CD4-positive, alpha-beta T cell treated with Interleukin-4 for 1 hour (primary cell): ENCODE measurements at regions not wholly inside any gene's neighbourhood (a gene's known extent, or its start where the extent isn't known, plus 50 kb on each side); places are given as distances from the start of the nearest gene placed in this dataset.
"Not testable (repeated sequence)": the region's sequence is repeated elsewhere in the genome, so short reads cannot be mapped to it uniquely, and the experiment has no call there.

ENCODE experiments used
- DNase-seq, 2 donors: peaks; one replicate each; pipeline ENCODE4 v3.0.0-alpha.2; 2020 to 2022

GRCh38 chrX:52261125-52261462, 76.4 kb downstream of the MAGED4 start:
- DNase-seq, result no peak

GRCh38 chrX:52261463-52262194, 76.9 kb downstream of the MAGED4 start:
- DNase-seq, result peak; percentile 89 to 94

DNA sequence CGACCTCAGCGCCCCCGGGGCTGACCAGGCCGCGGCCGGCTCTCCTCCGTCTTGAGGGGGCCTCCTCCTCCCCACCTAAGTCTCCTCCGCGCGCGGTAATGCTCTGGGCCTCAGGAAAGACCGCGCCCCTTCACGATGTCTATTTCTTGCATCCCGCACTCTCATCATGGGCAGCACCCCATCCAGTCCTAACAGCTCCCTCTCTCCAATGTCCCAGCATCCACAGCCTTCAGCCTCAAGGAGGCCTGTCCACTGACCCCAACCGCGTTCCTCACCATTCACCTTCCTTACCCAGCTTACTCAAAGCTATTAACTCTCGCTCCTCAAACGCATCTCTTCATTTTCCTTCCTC, 77.5 kb downstream of the MAGED4 start:
- no peak for DNase-seq

DNA sequence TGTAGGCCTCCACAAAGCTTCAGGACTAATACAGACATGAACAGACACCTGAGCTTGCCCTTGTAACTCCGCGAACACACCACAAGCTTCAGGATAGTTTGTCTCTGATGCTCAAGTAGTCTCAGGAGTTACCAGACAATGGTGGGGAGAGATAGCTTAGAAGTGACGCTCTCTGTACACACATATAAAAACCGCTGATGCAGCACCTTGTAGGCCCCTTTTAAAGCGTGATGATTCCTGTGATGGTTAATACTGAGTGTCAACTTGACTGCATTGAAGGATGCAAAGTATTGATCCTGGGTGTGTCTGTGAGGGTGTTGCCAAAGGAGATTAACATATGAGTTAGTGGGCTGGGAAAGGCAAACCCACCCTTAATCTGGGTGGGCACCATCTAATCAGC, 78.7 kb downstream of the MAGED4 start:
- no peak for DNase-seq

DNA sequence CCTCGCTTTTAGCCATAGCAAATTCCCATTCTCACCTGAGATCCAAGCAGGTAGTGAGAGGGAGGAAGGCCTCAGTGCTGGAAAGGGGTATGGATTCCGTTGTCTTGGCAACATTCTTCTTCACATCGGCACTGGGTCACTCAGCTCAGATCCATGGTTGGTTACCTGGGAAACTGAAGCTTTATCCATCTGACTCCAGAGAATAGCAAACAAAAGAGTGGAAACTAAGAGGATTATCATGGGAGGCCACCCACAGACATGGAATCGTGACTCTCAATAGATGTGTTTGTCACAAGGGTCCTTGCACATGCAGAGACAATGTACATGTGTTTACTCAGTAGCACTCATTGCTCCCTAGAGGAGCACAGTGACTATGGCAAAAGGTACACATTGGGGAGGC, 81.0 kb downstream of the MAGED4 start:
- no peak for DNase-seq

GRCh38 chrX:52268502-52268901, 83.8 kb downstream of the MAGED4 start:
- DNase-seq, result not testable (repeated sequence)

GRCh38 chrX:52270453-52271116, 85.9 kb downstream of the MAGED4 start:
- DNase-seq, result no peak

DNA sequence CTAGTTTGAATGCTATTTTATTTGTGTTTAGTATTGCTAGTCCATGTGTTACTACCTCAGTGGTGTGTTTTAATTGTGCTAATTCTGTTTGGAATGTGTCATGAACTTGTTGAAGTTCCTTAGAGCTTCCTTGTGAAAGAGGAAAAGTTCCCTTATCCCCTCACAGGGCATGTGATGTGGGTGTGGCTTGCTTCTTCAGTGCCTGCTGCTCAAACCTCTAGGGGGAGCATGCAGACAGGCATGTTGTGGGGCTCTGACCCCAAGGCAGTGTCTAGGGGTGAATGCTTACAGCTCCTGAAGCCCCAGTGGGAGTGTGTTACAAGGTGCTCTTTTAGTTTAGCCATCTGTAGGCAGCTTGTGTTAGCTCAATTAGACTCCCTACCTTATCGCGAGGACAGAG, 86.5 kb downstream of the MAGED4 start:
- DNase-seq, result no peak

GRCh38 chrX:52277666-52278065, 91.2 kb upstream of the XAGE2 start:
- DNase-seq, result no peak

GRCh38 chrX:52280812-52281211, 88.0 kb upstream of the XAGE2 start:
- DNase-seq, result no peak

GRCh38 chrX:52284865-52285264, 84.0 kb upstream of the XAGE2 start:
- no peak for DNase-seq

GRCh38 chrX:52298968-52299367, 69.9 kb upstream of the XAGE2 start:
- not testable (repeated sequence) for DNase-seq

DNA sequence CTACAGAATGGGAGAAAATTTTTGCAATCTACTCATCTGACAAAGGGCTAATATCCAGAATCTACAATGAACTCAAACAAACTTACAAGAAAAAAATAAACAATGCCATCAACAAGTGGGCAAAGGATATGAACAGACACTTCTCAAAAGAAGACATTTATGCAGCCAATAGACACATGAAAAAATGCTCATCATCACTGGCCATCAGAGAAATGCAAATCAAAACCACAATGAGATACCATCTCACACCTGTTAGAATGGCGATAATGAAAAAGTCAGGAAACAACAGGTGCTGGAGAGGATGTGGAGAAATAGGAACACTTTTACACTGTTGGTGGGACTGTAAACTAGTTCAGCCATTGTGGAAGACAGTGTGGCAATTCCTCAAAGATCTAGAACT, 60.3 kb upstream of the XAGE2 start:
- not testable (repeated sequence) for DNase-seq
